ENCODE measurements at regions not wholly inside any gene's neighbourhood (a gene's known extent, or its start where the extent isn't known, plus 50 kb on each side); places are given as distances from the start of the nearest gene placed in this dataset.

DNA sequence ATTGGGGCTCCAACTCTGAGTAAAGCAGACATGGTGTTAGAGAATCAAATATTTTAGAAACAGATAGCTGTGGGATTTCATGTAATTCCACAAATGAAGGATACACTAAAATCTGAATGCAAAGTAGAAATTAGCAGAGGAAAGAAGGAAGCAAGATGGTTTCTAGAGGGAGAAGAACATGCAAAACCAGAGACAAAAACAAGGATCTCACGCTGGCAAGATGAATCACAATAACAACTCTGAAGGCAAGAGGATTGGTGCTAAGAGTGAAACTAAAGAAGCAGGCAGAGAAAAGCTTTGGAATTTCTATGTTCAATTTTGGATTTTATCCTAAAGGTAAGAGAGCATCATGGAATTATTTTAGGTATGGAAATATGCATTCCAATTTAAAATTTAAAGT lies 857.2 kb upstream of the COX7C start:
- DNase-seq = no peak
- H3K27me3 Mint-ChIP-seq = no peaks in the 10 kb centered on the region
- H3K4me1 Mint-ChIP-seq = no peaks in the 10 kb centered on the region
- ATAC-seq = no peak
- H3K9me3 Mint-ChIP-seq = peaks cover 20% of the 10 kb centered on the region
- H3K4me3 Mint-ChIP-seq = no peak overlapping the region
- H3K27ac Mint-ChIP-seq = no peak overlapping the region
- H3K36me3 Mint-ChIP-seq (ENCODE audit: low read depth) = no peaks in the 10 kb centered on the region

DNA sequence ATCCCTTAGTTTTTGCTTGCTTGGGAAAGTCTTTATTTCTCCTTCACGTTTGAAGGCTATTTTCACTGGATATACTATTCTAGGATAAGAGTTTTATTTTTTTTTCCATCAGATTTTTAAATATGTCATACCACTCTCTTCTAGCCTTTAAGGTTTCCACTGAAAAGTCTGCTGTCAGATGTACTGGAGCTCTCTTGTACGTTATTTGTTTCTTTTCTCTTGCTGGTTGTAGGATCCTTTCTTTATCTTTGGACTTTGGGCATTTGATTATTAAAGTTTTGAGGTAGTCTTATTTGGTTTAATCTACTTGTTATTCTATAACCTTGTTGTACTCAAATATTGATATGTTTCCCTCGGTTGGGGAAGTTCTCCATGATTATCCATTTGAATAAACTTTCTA lies 848.4 kb upstream of the COX7C start:
- Mint-ChIP-seq H3K9me3 (peaks cover 37% of the 10 kb centered on the region), H3K36me3 (ENCODE audit: low read depth) (no peaks in the 10 kb centered on the region), H3K4me1 (no peaks in the 10 kb centered on the region), H3K27ac (no peak overlapping the region), H3K4me3 (no peak overlapping the region), H3K27me3 (no peaks in the 10 kb centered on the region)
- ATAC-seq (no peak), DNase-seq (no peak)

DNA sequence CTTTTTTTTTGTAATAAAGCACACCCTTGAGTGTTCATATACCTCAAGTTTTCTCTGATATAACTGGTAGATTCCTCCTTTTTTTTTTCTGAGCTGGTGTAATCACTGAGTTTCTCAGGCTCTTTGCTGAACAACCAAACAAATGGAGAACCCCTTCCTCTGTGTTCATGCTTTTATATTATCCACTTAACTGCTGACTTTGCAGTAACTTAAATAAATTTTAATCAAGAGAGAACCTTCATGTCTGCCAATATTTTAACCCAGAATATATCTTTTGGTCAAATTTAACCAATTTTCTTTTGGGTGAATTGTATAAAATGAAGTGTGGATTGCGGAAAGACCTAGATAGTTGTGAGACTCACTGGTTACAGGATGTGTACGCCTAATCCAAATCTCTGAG lies 833.0 kb upstream of the COX7C start:
- no peaks in the 10 kb centered on the region for H3K27me3 Mint-ChIP-seq
- H3K4me3 Mint-ChIP-seq = no peak overlapping the region
- no peak overlapping the region for H3K27ac Mint-ChIP-seq
- no peaks in the 10 kb centered on the region for H3K36me3 Mint-ChIP-seq (ENCODE audit: low read depth)
- DNase-seq (no peak), ATAC-seq (no peak)
- no peaks in the 10 kb centered on the region for H3K4me1 Mint-ChIP-seq
- H3K9me3 Mint-ChIP-seq = peaks cover 4% of the 10 kb centered on the region

DNA sequence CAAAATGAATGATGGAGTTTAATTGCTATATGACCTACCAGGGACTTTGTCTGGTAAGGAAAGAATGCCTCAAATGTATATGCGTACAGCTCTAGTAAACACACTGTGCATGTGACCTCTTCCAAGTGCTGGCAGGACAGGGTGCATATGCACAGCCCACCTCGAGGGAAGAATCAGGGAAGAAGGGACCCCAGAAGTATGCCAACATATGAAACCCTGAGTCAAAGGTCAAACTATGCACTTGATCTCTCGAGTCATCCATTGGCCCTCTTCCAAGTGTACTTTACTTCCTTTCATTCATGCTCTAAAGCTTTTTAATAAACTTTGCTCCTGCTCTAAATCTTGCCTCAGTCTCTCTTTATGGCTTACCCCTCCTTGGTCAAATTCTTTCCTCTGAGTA lies 804.6 kb upstream of the COX7C start:
- ATAC-seq = no peak
- Mint-ChIP-seq H3K9me3 (no peaks in the 10 kb centered on the region), H3K4me3 (no peak overlapping the region), H3K27me3 (no peaks in the 10 kb centered on the region), H3K36me3 (ENCODE audit: low read depth) (no peaks in the 10 kb centered on the region), H3K4me1 (no peaks in the 10 kb centered on the region), H3K27ac (no peak overlapping the region)
- DNase-seq = no peak

DNA sequence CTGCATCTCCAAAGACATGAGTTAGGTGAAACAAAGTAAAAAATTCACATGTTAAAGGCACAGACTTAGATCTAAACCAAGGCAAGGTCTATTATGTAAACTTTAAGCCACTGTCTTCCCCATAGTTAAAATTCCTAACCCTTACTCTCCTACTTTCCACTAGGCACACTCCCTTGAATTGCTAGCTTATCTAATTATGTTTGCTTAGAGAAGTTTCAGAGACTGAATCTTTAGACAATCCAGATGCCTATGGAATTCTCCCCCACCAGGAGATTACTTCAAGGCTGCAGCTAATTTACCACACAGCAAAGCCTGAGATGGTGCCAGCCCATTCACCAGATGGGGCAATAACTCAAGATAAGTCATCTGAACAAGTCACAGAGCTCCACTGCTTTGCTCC lies 803.1 kb upstream of the COX7C start:
- Mint-ChIP-seq H3K27me3 (no peaks in the 10 kb centered on the region), H3K4me3 (no peak overlapping the region), H3K4me1 (no peaks in the 10 kb centered on the region), H3K9me3 (no peaks in the 10 kb centered on the region), H3K27ac (no peak overlapping the region), H3K36me3 (ENCODE audit: low read depth) (no peaks in the 10 kb centered on the region)
- no peak for ATAC-seq
- DNase-seq = no peak

DNA sequence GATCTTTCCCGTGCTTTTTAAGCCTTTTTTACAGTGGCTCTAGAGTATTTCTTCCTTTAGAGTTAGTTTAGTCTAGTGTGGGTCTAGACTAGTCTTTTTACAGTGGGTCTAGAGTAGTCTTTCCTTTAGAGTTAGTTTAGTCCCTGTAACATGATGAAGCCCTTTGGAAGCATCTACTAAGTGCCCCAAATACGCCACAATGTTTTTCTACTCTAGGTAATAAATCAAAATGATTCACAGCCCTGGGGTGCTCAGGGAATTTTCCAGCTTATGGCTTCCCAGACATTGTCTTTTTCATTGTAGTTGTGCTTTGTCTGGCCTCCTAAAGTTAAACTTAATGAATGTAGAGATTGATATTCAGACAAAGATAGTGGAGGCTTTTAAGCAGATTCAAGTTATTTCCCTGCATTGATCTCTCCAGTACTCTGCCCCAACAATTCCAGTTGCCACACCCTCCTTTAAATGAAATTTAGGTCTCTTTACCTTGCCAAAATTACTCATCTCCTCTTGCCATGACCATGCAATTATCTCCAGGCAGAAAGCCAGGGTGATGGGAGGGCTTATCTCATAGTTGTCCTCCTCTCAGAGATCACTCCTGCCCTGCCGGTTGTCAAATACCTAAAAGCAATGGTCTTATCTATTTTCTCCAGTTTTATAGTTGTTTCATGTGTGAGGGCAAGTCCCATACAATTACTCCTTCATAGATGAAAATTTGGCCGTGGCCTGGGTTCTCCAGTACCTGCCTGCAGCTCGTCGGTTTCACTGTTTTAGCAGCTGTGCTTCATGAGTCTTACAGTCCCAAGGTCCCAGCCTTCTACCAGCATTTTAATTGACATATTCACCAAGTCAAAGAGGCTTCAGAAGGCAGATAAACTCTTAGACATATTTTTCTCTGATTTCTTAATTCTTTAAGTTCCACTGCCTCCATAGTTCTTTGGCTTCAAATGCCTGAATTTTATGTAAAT lies 794.0 kb upstream of the COX7C start:
- no peaks in the 10 kb centered on the region for H3K36me3 Mint-ChIP-seq (ENCODE audit: low read depth)
- H3K27ac Mint-ChIP-seq = no peak overlapping the region
- no peaks in the 10 kb centered on the region for H3K4me1 Mint-ChIP-seq
- no peak overlapping the region for H3K4me3 Mint-ChIP-seq
- DNase-seq = no peak
- H3K27me3 Mint-ChIP-seq = no peaks in the 10 kb centered on the region
- ATAC-seq = no peak
- H3K9me3 Mint-ChIP-seq = no peaks in the 10 kb centered on the region

DNA sequence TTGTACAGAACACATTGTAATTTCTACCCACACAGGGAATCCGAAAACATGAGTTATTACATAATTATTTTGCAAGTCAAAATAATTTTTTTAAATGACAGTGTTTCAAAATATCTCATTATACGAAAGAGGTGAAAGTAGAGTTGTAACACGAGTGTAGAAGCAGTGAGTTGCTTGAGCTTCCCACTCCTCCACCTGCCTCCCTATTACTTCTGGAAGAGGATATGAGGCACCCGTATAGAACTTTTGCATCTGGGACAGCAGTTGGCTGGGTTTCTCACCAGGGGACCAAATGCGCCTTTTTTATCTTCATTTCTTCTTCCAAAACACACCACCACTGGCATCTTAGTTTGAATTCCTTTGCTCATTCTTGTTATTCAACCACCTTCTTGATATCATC lies 779.0 kb upstream of the COX7C start:
- Mint-ChIP-seq H3K27me3 (no peaks in the 10 kb centered on the region), H3K27ac (no peak overlapping the region), H3K4me1 (no peaks in the 10 kb centered on the region), H3K4me3 (no peak overlapping the region), H3K9me3 (no peaks in the 10 kb centered on the region), H3K36me3 (ENCODE audit: low read depth) (no peaks in the 10 kb centered on the region)
- DNase-seq = no peak
- ATAC-seq = no peak

DNA sequence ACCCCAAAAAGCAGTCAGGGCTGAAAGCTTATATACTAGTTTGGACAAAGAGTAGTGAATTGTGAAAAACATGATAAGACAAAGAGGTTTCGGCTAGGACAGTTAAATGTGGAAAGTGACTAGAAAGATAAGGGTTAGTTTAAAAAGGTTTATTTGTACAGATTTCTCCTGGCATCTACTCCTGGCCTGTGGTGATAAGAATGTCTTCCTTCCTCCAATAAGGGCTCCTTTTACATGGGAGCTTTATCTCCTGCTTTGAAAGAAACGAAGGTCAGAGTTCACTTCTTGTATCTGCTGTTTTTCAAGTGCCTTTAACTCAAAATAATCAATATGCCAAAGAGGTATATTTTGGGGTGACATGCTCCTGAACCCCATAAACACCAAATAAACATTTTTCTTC lies 776.1 kb upstream of the COX7C start:
- DNase-seq (no peak), ATAC-seq (no peak)
- Mint-ChIP-seq H3K9me3 (no peaks in the 10 kb centered on the region), H3K27ac (no peak overlapping the region), H3K4me3 (no peak overlapping the region), H3K27me3 (no peaks in the 10 kb centered on the region), H3K36me3 (ENCODE audit: low read depth) (no peaks in the 10 kb centered on the region), H3K4me1 (no peaks in the 10 kb centered on the region)

DNA sequence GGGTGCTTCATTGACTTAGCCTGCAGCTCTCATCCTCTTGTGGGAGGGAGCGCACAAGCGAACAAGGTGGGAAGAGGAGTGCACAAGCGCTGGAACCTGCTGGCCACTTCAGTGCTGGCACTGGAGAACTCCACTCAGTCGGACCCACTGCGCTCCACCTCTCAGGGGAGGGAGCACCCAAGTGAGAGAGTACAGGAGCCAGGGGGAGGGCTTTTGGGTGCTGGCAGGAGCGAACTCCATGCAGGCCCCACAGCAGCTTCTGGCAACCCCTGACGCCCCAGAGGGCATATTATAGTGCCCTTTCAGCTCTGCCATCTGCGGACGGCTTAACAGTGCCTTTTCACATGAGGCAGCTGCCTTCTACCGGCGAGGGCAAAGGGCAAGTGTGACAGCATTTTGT lies 774.2 kb upstream of the COX7C start:
- ATAC-seq = no peak
- Mint-ChIP-seq H3K4me1 (no peaks in the 10 kb centered on the region), H3K9me3 (peaks cover 3% of the 10 kb centered on the region), H3K36me3 (ENCODE audit: low read depth) (no peaks in the 10 kb centered on the region), H3K27me3 (no peaks in the 10 kb centered on the region), H3K4me3 (no peak overlapping the region), H3K27ac (no peak overlapping the region)
- no peak for DNase-seq

DNA sequence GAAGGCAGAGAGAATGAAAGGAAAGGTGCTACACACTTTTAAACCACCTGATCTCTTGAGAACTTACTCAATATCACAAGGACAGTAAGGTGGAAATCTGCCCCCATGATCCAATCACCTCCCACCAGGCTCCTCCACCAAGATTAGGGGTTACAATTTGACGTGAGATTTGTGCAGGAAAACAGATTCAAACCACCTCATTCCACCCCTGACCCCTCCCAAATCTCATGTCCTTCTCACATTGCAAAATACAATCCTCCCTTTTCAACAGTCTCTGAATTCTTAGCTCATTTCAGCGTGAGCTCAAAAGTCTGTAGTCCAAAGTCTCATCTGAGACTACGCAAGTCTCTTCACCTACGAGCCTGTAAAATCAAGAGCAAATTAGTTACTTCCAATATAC lies 768.3 kb upstream of the COX7C start:
- no peak overlapping the region for H3K4me3 Mint-ChIP-seq
- ATAC-seq (no peak), DNase-seq (no peak)
- no peak overlapping the region for H3K27ac Mint-ChIP-seq
- no peaks in the 10 kb centered on the region for H3K4me1 Mint-ChIP-seq
- no peaks in the 10 kb centered on the region for H3K36me3 Mint-ChIP-seq (ENCODE audit: low read depth)
- no peaks in the 10 kb centered on the region for H3K27me3 Mint-ChIP-seq
- peaks cover 3% of the 10 kb centered on the region for H3K9me3 Mint-ChIP-seq

DNA sequence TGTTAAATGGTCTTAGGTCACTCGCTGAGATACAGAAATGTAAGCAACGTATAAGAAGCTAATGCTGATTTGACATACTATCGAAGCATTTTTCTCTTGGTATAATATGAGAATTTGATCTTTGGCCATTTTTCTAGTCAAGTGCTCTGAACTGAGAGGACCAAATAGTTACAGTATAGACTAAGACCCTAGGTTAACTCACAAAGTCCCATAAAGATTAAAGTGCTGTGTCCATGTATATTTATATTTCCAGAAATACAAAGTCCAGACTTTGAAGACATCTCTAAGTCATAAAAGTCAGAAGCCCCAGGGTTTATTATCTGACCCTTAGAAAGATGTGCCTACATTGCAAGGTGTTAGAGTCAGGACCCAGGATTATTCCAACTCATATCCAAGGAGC lies 752.4 kb upstream of the COX7C start:
- ATAC-seq = no peak
- Mint-ChIP-seq H3K27ac (no peak overlapping the region), H3K9me3 (peaks cover 8% of the 10 kb centered on the region), H3K36me3 (ENCODE audit: low read depth) (no peaks in the 10 kb centered on the region), H3K4me1 (no peaks in the 10 kb centered on the region), H3K4me3 (no peak overlapping the region), H3K27me3 (no peaks in the 10 kb centered on the region)
- DNase-seq = no peak

DNA sequence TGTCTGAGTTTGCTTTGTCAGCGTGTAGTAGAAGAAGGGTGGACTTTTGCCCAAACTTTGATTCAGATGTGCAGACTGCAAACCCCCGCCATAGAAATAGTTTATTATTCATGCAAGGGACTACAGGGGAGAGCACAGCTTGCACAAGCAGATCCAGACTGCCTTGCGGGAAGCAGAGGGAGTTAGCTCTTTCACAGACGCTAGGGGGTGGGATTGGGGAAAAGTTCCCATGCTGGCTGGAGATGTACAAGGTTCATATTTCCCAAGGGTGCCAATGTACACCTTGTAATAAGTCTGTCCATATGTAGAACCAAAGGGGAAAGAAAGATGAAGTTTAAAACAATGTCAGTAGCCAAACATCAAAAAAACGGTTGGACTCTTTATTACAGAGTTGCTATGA lies 749.7 kb upstream of the COX7C start:
- H3K9me3 Mint-ChIP-seq = peaks cover 4% of the 10 kb centered on the region
- DNase-seq (no peak), ATAC-seq (no peak)
- H3K4me1 Mint-ChIP-seq = no peaks in the 10 kb centered on the region
- H3K4me3 Mint-ChIP-seq = no peak overlapping the region
- H3K27ac Mint-ChIP-seq = no peak overlapping the region
- H3K27me3 Mint-ChIP-seq = no peaks in the 10 kb centered on the region
- no peaks in the 10 kb centered on the region for H3K36me3 Mint-ChIP-seq (ENCODE audit: low read depth)

DNA sequence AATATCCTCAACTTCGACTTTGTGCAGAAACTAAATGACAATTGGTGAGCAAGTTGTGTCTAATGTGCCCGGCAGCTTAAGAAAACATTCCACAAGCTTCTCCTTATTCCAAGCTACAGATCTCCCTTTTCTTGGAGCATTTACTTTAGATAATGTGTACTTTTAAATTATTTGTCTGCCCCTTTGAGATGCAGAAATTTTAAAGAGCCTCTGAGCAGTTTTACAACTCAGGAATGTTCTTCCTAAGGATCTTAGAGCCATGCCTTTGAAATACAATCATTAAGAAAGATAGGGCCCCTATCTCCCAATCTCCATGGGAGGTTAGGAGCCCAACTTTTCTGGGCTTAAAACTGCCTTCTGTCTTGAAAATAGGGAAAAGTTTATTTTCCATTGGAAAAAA lies 723.7 kb upstream of the COX7C start:
- H3K27ac Mint-ChIP-seq = no peak overlapping the region
- ATAC-seq (no peak), DNase-seq (no peak)
- H3K9me3 Mint-ChIP-seq = peaks cover 3% of the 10 kb centered on the region
- H3K27me3 Mint-ChIP-seq = no peaks in the 10 kb centered on the region
- no peak overlapping the region for H3K4me3 Mint-ChIP-seq
- no peaks in the 10 kb centered on the region for H3K4me1 Mint-ChIP-seq
- no peaks in the 10 kb centered on the region for H3K36me3 Mint-ChIP-seq (ENCODE audit: low read depth)

DNA sequence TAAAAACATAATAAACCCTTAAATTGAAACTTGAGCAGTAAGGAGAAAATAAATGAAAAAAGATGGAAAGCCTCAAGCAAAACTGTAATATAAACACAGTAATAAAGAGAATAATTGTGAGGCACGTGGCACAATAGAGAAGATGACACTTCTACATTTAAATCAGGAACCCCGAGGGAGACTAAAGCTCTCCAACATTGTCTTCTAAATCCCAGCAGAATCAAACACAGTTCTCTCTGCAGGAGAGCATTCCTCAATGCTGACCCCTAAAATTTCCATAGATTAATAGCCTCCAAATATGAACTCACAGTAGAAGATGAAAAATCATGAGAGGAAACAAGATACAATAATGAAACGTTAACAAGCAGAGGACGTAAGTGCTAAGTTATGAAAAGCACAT lies 721.2 kb upstream of the COX7C start:
- Mint-ChIP-seq H3K9me3 (peaks cover 3% of the 10 kb centered on the region), H3K4me1 (no peaks in the 10 kb centered on the region)
- no peak for ATAC-seq

DNA sequence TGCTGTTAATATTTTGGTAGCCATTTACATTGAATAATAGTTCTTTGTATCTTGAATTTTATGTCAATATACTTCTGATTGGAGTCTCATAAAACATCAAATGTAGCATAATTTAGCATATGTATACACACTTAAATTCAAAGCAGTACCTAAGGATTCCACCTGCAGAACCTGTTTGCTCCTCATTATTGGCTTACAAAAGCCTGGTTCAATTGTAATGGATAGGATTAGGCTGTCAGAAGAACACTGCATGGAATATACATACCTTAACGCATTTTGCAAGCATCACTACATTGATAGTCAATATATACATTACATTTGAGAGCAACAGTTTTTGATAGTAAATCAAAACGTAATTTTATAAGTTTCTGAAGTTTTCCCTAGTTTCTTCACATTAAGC lies 711.3 kb upstream of the COX7C start:
- ATAC-seq = no peak
- Mint-ChIP-seq H3K27me3 (no peaks in the 10 kb centered on the region), H3K27ac (no peak overlapping the region), H3K36me3 (ENCODE audit: low read depth) (no peaks in the 10 kb centered on the region), H3K9me3 (peaks cover 4% of the 10 kb centered on the region), H3K4me1 (no peaks in the 10 kb centered on the region), H3K4me3 (no peak overlapping the region)
- no peak for DNase-seq

More for the DNA sequence above, 721.2 kb upstream of the COX7C start:
- Mint-ChIP-seq H3K27me3 (no peaks in the 10 kb centered on the region), H3K36me3 (ENCODE audit: low read depth) (no peaks in the 10 kb centered on the region), H3K4me3 (no peak overlapping the region), H3K27ac (no peak overlapping the region)
- no peak for DNase-seq

DNA sequence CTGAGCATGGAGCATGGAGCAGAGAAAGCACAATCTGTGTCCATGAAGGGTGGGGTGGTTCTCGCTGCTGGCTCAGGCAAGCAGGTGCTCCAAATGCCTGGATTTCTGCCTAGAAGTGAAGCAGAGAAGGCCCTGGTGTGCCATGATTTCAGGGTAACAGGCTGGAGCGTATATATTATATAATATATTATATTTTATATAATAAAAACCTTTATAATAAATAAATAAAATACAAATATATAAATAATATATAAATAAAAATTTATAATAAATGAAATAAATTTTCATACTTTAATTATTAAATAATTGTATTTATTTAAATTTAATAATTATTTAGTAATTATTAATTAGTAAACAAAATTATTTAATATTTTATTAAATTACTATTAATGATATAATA lies 707.4 kb upstream of the COX7C start:
- no peak overlapping the region for H3K4me3 Mint-ChIP-seq
- H3K27ac Mint-ChIP-seq = no peak overlapping the region
- peaks cover 13% of the 10 kb centered on the region for H3K9me3 Mint-ChIP-seq
- H3K36me3 Mint-ChIP-seq (ENCODE audit: low read depth) = no peaks in the 10 kb centered on the region
- H3K27me3 Mint-ChIP-seq = no peaks in the 10 kb centered on the region
- ATAC-seq (no peak), DNase-seq (no peak)
- no peaks in the 10 kb centered on the region for H3K4me1 Mint-ChIP-seq
